GM21367 (cell line): ENCODE measurements at regions not wholly inside any gene's neighbourhood (a gene's known extent, or its start where the extent isn't known, plus 50 kb on each side); places are given as distances from the start of the nearest gene placed in this dataset.

ENCODE experiments used
- ATAC-seq: cut with Tn5 transposase; IDR thresholded peaks from one replicate; pipeline ENCODE4 v1.9.1; 2021; ENCODE audit not compliant: unreplicated experiment

GRCh38 chr13:107438251-107438650 lies 777.1 kb downstream of the LIG4 start:
- ATAC-seq = no peak

- no peak for ATAC-seq
These were observed 781.0 kb downstream of the LIG4 start for GRCh38 chr13:107434347-107434746.

- no peak for ATAC-seq
These were observed 787.8 kb downstream of the LIG4 start for GRCh38 chr13:107427536-107427935.

GRCh38 chr13:107422421-107422820 lies 792.9 kb downstream of the LIG4 start:
- no peak for ATAC-seq

- no peak for ATAC-seq
These were observed 793.4 kb downstream of the LIG4 start for GRCh38 chr13:107421951-107422350.

GRCh38 chr13:107421028-107421427 lies 794.3 kb downstream of the LIG4 start:
- no peak for ATAC-seq

- no peak for ATAC-seq
These were observed 802.3 kb downstream of the LIG4 start for GRCh38 chr13:107413005-107413404.

- no peak for ATAC-seq
These were observed 808.3 kb downstream of the LIG4 start for GRCh38 chr13:107407074-107407473.

GRCh38 chr13:107395927-107396662 lies 819.2 kb downstream of the LIG4 start:
- no peak for ATAC-seq

GRCh38 chr13:107392205-107392604 lies 823.1 kb downstream of the LIG4 start:
- no peak for ATAC-seq

GRCh38 chr13:107387525-107387924 lies 819.6 kb upstream of the ARGLU1 start:
- ATAC-seq = no peak

- ATAC-seq = no peak
These were observed 811.6 kb upstream of the ARGLU1 start for GRCh38 chr13:107379407-107380155.

GRCh38 chr13:107376341-107377125 lies 808.6 kb upstream of the ARGLU1 start:
- no peak for ATAC-seq

GRCh38 chr13:107375701-107376340 lies 807.9 kb upstream of the ARGLU1 start:
- no peak for ATAC-seq

- ATAC-seq = no peak
These were observed 806.1 kb upstream of the ARGLU1 start for GRCh38 chr13:107374038-107374437.

- ATAC-seq = no peak
These were observed 805.6 kb upstream of the ARGLU1 start for GRCh38 chr13:107373551-107373950.

- ATAC-seq = no peak
These were observed 802.3 kb upstream of the ARGLU1 start for GRCh38 chr13:107370015-107370785.

GRCh38 chr13:107367258-107367657 lies 799.3 kb upstream of the ARGLU1 start:
- no peak for ATAC-seq

GRCh38 chr13:107365466-107366215 lies 797.7 kb upstream of the ARGLU1 start:
- ATAC-seq = no peak

- ATAC-seq = no peak
These were observed 796.7 kb upstream of the ARGLU1 start for GRCh38 chr13:107364658-107365057.
